PC-9 (cell line): ENCODE measurements at regions not wholly inside any gene's neighbourhood (a gene's known extent, or its start where the extent isn't known, plus 50 kb on each side); places are given as distances from the start of the nearest gene placed in this dataset.

Experiments used
- BruUV-seq: library from RNA; stranded (reverse); fragments of 400-500 nt; replicated peaks from 2 replicates; lab custom pipeline; 2021; lab: Mats Ljungman, UMichigan
- CTCF ChIA-PET: fragments of 300-600 bp; sonication (Branson Sonifier 250); formaldehyde crosslinking; loops from one replicate; lab custom pipeline; 2022; ENCODE audit warnings: antibody characterized with exemption; lab: Charles Lee
- POLR2A ChIA-PET: fragments of 300-600 bp; sonication (Branson Sonifier 250); formaldehyde crosslinking; loops from one replicate; lab custom pipeline; 2022; ENCODE audit warnings: antibody characterized with exemption; ENCODE audit not compliant: unreplicated experiment; lab: Charles Lee
- DNase-seq, 2 experiments: peaks; one replicate each; pipeline versions ENCODE4 v3.0.0 to v3.0.0-alpha.2; 2015 to 2022; ENCODE audit warnings: mixed read lengths in 1 of 2
- H2AFZ ChIP-seq: fragments of 200-600 bp; sonication (generic); 2 replicates; pipeline ENCODE4 v1.8.1; 2017; ENCODE audit warnings: antibody characterized with exemption
- H3F3A ChIP-seq: fragments of 200-600 bp; sonication (generic); 2 replicates; pipeline ENCODE4 v1.8.1; 2017; ENCODE audit warnings: antibody characterized with exemption, mild to moderate bottlenecking, low read depth; ENCODE audit not compliant: insufficient read depth
- H3K27ac ChIP-seq: fragments of 200-600 bp; sonication (generic); 2 replicates; pipeline ENCODE4 v1.6.1; 2016; ENCODE audit warnings: mixed run types
- H3K27me3 ChIP-seq: fragments of 200-600 bp; sonication (generic); 2 replicates; pipeline ENCODE4 v1.6.1; 2016; ENCODE audit warnings: low read depth, mixed run types; ENCODE audit not compliant: insufficient read depth
- H3K36me3 ChIP-seq: fragments of 200-600 bp; sonication (generic); 2 replicates; pipeline ENCODE4 v1.6.1; 2016; ENCODE audit warnings: low read depth, mixed run types
- H3K4me1 ChIP-seq: fragments of 200-600 bp; sonication (generic); replicated peaks from 2 replicates; pipeline ENCODE4 v1.6.1; 2016; ENCODE audit warnings: mixed run types; ENCODE audit not compliant: insufficient read depth
- H3K4me2 ChIP-seq: fragments of 200-600 bp; sonication (generic); 2 replicates; pipeline ENCODE4 v1.6.1; 2017; ENCODE audit warnings: mixed run types
- H3K4me3 ChIP-seq: fragments of 200-600 bp; sonication (generic); 2 replicates; pipeline ENCODE4 v1.6.1; 2016; ENCODE audit warnings: mixed run types
- H3K79me2 ChIP-seq: fragments of 200-600 bp; sonication (generic); 2 replicates; pipeline ENCODE4 v1.6.1; 2017; ENCODE audit warnings: low read depth, mixed run types
- H3K9me2 ChIP-seq: fragments of 200-600 bp; sonication (generic); 2 replicates; pipeline ENCODE4 v1.8.1; 2017; ENCODE audit warnings: mild to moderate bottlenecking; ENCODE audit not compliant: insufficient read depth
- H3K9me3 ChIP-seq: fragments of 200-600 bp; sonication (generic); 2 replicates; pipeline ENCODE4 v1.8.1; 2016; ENCODE audit warnings: low read depth; ENCODE audit not compliant: insufficient read depth
- H4K20me1 ChIP-seq: fragments of 200-600 bp; sonication (generic); 2 replicates; pipeline ENCODE4 v1.8.1; 2017; ENCODE audit not compliant: insufficient read depth
- EZH2 ChIP-seq: fragments of 200-600 bp; sonication (generic); IDR thresholded peaks from 2 replicates; pipeline ENCODE4 v1.8.0; 2017; ENCODE audit warnings: antibody characterized with exemption, low read depth
- intact Hi-C: fragments of 100-400 bp; cut with micrococcal nuclease; formaldehyde crosslinking; loops from one replicate; pipeline ENCODE4 v1.10.0; 2022; ENCODE audit not compliant: unreplicated experiment
- TF ChIP-seq, protein P1 (sequence below): fragments of 200-600 bp; sonication (generic); conservative IDR thresholded peaks from 2 replicates; pipeline ENCODE4 v1.6.1; 2017; ENCODE audit warnings: mixed run types, antibody characterized with exemption, mild to moderate bottlenecking, moderate library complexity

- no peaks in the 10 kb centered on the region for H3K36me3 ChIP-seq
- peaks cover 8% of the 10 kb centered on the region; the same call in 1 of the 2 replicates for H3K4me1 ChIP-seq
- POLR2A ChIA-PET: interaction anchor here (0.6 kb wide), 1 partner anchor 415 kb away, joined by 4 read pairs; no protein-coding TSS in a partner anchor
- no peak overlapping the region for H3K4me2 ChIP-seq
- H3K27me3 ChIP-seq: no peaks in the 10 kb centered on the region
- CTCF ChIA-PET: no interaction called here
- BruUV-seq: no TSS peak
- no peaks in the 10 kb centered on the region for H4K20me1 ChIP-seq
- no peaks in the 10 kb centered on the region for H3K9me2 ChIP-seq
- intact Hi-C loops: loop anchor here (10.0 kb wide), 1 partner anchor 133 kb away; the partner anchor contains the start of gene ATP1B1
- TF ChIP-seq, protein P1, sequence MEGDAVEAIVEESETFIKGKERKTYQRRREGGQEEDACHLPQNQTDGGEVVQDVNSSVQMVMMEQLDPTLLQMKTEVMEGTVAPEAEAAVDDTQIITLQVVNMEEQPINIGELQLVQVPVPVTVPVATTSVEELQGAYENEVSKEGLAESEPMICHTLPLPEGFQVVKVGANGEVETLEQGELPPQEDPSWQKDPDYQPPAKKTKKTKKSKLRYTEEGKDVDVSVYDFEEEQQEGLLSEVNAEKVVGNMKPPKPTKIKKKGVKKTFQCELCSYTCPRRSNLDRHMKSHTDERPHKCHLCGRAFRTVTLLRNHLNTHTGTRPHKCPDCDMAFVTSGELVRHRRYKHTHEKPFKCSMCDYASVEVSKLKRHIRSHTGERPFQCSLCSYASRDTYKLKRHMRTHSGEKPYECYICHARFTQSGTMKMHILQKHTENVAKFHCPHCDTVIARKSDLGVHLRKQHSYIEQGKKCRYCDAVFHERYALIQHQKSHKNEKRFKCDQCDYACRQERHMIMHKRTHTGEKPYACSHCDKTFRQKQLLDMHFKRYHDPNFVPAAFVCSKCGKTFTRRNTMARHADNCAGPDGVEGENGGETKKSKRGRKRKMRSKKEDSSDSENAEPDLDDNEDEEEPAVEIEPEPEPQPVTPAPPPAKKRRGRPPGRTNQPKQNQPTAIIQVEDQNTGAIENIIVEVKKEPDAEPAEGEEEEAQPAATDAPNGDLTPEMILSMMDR: no peak
- no peak for TF ChIP-seq EZH2
- no peak overlapping the region for H3K27ac ChIP-seq
- no peak overlapping the region for H3K4me3 ChIP-seq
- H3K79me2 ChIP-seq: no peaks in the 10 kb centered on the region
- H3F3A ChIP-seq: no peaks in the 10 kb centered on the region
- peak in 1 of 2 experiments; percentile 36 for DNase-seq
- no peaks in the 10 kb centered on the region for H3K9me3 ChIP-seq
- H2AFZ ChIP-seq: no peak overlapping the region
These were observed 134.3 kb upstream of the ATP1B1 start for GRCh38 chr1:168972225-168972624.

DNA sequence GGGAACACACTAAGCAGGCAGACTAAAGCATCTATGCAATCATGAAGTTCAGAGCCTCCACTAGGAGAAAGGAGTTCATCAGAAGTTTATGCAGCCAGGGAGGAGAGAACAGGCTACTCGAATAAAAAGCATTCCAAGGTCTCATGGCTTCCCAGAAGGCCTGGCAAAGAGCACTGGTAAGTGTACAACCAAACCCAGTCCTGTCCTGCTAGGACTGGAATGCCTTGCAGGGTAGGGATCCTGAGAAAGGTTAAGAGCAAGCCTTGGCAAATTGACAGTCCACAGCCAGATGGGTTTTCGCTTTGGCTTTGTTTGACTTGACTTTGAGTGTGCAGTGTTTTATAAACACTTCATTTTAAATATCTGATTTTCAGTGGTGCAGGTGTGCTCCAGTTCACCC, 133.6 kb upstream of the ATP1B1 start:
- Histone ChIP-seq H3F3A (no peaks in the 10 kb centered on the region), H3K9me3 (no peaks in the 10 kb centered on the region), H3K36me3 (no peaks in the 10 kb centered on the region), H3K4me2 (no peak overlapping the region), H3K9me2 (no peaks in the 10 kb centered on the region), H2AFZ (no peak overlapping the region), H3K4me1 (peaks cover 8% of the 10 kb centered on the region; the same call in 1 of the 2 replicates), H3K27ac (no peak overlapping the region), H3K4me3 (no peak overlapping the region), H3K79me2 (no peaks in the 10 kb centered on the region), H3K27me3 (no peaks in the 10 kb centered on the region), H4K20me1 (no peaks in the 10 kb centered on the region)
- intact Hi-C loops: loop anchor here (10.0 kb wide), 1 partner anchor 132 kb away; the partner anchor contains the start of gene ATP1B1
- no peak for DNase-seq
- TF ChIP-seq, protein P1: no peak
- TF ChIP-seq EZH2: no peak
- ChIA-PET POLR2A (no interaction called here), CTCF (no interaction called here)
- BruUV-seq: no TSS peak

GRCh38 chr1:168974117-168974516, 132.4 kb upstream of the ATP1B1 start:
- no peak overlapping the region for H3K4me2 ChIP-seq
- no peak for DNase-seq
- H3K9me2 ChIP-seq: no peaks in the 10 kb centered on the region
- H4K20me1 ChIP-seq: no peaks in the 10 kb centered on the region
- TF ChIP-seq EZH2: no peak
- no peak overlapping the region for H3K27ac ChIP-seq
- no peak overlapping the region for H3K4me3 ChIP-seq
- BruUV-seq: no TSS peak
- H3K36me3 ChIP-seq: no peaks in the 10 kb centered on the region
- H3K9me3 ChIP-seq: no peaks in the 10 kb centered on the region; the same call in 1 of the 2 replicates
- POLR2A ChIA-PET: no interaction called here
- peaks cover 8% of the 10 kb centered on the region; the same call in 1 of the 2 replicates for H3K4me1 ChIP-seq
- CTCF ChIA-PET: no interaction called here
- H3K27me3 ChIP-seq: no peaks in the 10 kb centered on the region
- intact Hi-C loops: loop anchor here (10.0 kb wide), 1 partner anchor 131 kb away; the partner anchor contains the start of gene ATP1B1
- H3F3A ChIP-seq: no peaks in the 10 kb centered on the region
- no peak overlapping the region for H2AFZ ChIP-seq
- no peaks in the 10 kb centered on the region for H3K79me2 ChIP-seq
